ENCODE measurements at regions not wholly inside any gene's neighbourhood (a gene's known extent, or its start where the extent isn't known, plus 50 kb on each side); places are given as distances from the start of the nearest gene placed in this dataset.
"Not testable (repeated sequence)": the region's sequence is repeated elsewhere in the genome, so short reads cannot be mapped to it uniquely, and the experiment has no call there.

GRCh38 chr1:96164053-96164452, 557.5 kb upstream of the PTBP2 start:
- DNase-seq (ENCODE audit: low read depth) = no peak

DNA sequence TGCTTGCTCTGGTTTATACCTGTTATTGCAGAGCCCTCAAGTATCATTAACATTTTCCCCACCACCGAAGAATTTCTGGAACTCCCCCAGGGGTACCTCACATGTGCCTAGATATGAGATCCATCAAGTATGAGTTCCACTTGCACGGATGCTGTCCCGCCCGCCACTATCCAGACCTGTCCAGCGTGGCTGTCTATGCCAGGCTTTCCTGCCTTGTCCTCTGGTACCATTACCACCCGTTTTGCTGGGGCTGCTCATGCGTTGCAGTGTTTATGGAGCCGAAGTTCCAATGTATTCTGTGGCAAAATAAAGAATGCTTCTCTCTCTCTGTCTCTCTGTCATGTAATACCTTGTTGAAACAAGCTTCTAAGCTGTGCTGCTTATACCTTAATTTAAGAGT, 543.5 kb upstream of the PTBP2 start:
- H3K4me3 ChIP-seq (ENCODE audit: low read depth, low read length) = no peak overlapping the region
- no peak for DNase-seq (ENCODE audit: low read depth)

More at GRCh38 chr1:96164053-96164452, 557.5 kb upstream of the PTBP2 start:
- no peak overlapping the region for H3K4me3 ChIP-seq (ENCODE audit: low read depth, low read length)

DNA sequence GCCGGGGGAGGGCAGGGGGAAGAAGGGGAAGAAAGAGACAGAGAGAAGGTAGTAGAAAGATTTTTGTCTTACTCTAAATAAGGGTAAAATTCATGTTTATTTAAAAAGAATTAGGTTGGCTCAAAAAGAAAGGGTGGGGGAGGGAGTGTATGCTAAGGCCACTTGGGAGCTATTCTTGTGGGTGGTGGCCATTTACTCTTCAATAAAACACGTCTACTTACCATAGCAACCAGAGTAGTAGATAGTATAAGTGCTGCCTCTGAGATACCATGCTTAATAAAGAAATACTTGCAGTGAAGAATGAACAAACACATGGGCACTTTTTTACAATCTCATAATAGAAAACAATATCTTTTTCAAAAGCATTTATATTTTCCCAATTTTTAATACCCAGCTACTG, 538.1 kb upstream of the PTBP2 start:
- no peak for DNase-seq (ENCODE audit: low read depth)
- no peak overlapping the region for H3K4me3 ChIP-seq (ENCODE audit: low read depth, low read length)

DNA sequence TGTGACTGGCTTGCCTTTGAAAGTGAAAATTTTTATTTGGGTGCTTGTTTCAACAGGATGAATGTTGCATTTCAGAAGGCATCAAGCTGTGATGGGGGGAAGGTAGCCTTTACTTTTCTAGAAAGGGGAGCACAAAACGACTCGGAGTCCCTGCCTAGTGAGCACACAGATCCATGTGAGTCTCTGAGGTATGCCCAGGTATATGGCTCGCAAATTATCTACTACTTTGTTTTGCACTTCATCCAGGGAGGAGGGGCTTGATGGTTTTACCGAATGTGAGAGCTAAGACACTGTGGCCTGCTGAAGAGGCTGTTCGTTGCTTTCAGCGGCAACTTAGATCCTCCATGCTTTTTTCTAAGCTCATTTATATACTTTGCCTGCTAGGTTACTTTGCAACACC, 537.7 kb upstream of the PTBP2 start:
- no peak for DNase-seq (ENCODE audit: low read depth)
- no peak overlapping the region for H3K4me3 ChIP-seq (ENCODE audit: low read depth, low read length)

DNA sequence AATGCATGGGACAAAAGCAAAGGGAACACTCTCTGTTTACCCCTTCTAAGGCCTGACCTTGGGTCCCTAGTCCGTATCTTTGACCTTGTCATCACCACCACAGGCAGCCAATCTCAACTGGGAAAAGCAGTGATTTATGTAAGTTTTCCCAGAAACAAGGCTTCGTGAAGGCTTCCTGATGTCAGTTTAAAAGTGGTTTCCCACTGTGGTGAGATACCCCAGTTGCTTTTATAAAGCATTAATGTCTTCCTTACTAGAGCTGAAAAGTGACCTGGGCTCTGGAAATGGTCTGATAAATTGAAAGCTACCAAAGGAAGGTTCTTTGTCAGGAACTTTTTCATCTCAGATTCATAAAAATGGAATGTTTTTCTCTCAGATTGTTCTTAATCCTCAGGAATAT, 536.4 kb upstream of the PTBP2 start:
- DNase-seq (ENCODE audit: low read depth) = no peak
- no peak overlapping the region for H3K4me3 ChIP-seq (ENCODE audit: low read depth, low read length)

- no peak for DNase-seq (ENCODE audit: low read depth)
- no peak overlapping the region for H3K4me3 ChIP-seq (ENCODE audit: low read depth, low read length)
Observed at GRCh38 chr1:96187020-96187419, 534.6 kb upstream of the PTBP2 start.

- no peak for DNase-seq (ENCODE audit: low read depth)
Observed at GRCh38 chr1:96191165-96191564, 530.4 kb upstream of the PTBP2 start.

DNA sequence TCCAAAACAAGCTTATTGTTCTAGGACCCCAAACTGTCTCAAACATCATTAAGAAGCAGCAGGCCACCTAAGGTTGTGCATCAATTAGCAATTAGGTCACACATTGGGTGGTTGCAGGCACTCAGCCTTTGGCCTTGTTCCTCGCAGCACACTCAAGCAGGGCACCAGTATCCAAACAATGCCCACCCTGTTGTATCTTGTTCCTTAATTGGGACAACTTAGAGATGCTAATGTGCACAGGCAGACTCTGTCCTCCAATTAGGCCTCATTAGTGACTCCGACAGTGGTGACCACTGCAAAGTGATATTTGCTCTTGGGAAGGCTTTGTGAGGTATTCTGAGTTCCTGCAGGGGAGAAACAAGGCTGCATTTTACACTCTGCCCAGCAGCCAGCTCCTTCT, 515.1 kb upstream of the PTBP2 start:
- no peak for DNase-seq (ENCODE audit: low read depth)
- H3K4me3 ChIP-seq (ENCODE audit: low read depth, low read length) = no peak overlapping the region

More at GRCh38 chr1:96191165-96191564, 530.4 kb upstream of the PTBP2 start:
- no peak overlapping the region for H3K4me3 ChIP-seq (ENCODE audit: low read depth, low read length)

DNA sequence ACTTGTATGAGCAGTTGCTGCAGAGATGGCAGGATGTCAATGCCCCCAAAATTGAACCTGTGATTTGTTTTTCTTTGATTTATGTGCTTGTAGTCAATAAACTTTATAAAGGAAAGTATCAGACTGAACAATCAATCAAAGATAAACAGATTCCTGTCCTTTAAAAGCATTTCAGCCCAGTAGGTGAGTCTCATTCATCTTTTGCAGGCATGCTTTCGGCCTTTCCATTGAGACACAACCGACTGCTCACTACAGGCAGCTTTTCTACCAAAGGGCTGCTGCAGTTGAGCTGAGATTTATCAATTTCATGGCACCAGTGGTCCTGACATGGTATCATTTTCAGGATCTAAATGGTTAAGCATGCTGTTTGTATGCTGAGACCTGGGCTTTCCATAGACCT, 513.6 kb upstream of the PTBP2 start:
- no peak overlapping the region for H3K4me3 ChIP-seq (ENCODE audit: low read depth, low read length)
- no peak for DNase-seq (ENCODE audit: low read depth)

DNA sequence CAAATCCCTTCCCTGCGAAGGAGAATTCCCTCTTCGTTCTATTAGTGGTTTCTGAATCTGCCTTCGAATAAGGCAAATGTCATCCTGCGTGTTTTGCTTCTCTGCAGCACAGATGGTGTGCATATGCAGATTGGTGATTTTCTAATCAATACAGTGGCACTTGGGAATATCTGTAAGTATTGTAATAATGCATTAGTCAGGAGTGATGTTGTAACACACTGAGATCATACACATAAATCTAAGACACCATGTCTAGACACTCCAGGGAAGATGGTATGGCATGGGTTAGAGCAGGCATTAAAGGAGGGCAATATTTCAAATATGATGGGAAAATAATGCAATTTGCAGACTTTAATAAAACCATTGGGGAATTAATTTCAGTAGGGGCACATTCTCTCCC, 513.2 kb upstream of the PTBP2 start:
- H3K4me3 ChIP-seq (ENCODE audit: low read depth, low read length) = no peak overlapping the region
- no peak for DNase-seq (ENCODE audit: low read depth)

DNA sequence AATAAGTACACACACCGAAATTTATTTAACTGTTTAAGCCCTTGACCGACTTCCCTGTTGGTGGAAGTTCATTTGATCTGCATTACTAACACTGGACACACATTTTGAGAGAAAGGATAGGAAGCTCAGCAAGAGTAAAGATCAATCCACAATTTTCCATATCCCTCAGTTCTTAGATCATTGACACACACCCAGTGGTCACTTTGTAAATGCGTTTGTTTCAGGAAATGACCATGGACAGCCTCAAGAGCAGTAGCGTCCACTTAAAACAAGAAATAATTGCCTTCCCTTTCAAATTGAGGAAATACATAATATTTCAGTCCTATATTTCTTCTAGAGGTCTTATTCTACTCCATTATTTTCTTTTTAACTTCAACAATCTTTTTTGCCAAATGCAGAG, 511.5 kb upstream of the PTBP2 start:
- no peak overlapping the region for H3K4me3 ChIP-seq (ENCODE audit: low read depth, low read length)
- DNase-seq (ENCODE audit: low read depth) = no peak

DNA sequence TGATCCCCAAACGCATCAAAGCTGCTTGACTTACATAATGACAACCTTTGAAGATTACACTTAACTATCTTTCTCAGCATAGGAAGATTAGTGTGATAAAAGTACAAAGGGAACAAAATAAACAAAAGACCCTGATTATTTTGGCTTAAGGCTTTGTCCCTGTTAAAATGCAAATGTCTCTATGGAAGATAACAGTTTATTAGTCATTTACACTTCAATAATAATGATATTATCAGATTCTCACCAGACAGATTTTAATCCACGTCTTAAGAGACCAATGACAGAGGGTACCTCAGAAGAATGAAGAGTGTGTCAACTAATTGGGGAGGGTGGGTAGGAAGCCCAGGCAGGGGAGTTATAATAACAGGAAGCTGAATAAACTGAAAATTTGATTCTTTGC, 510.4 kb upstream of the PTBP2 start:
- no peak for DNase-seq (ENCODE audit: low read depth)
- no peak overlapping the region for H3K4me3 ChIP-seq (ENCODE audit: low read depth, low read length)

GRCh38 chr1:96214982-96215381, 506.6 kb upstream of the PTBP2 start:
- no peak overlapping the region for H3K4me3 ChIP-seq (ENCODE audit: low read depth, low read length)
- DNase-seq (ENCODE audit: low read depth) = no peak

- DNase-seq (ENCODE audit: low read depth) = no peak
- H3K4me3 ChIP-seq (ENCODE audit: low read depth, low read length) = no peak overlapping the region
Observed at GRCh38 chr1:96220651-96221050, 500.9 kb upstream of the PTBP2 start.

- H3K4me3 ChIP-seq (ENCODE audit: low read depth, low read length) = no peak overlapping the region
- no peak for DNase-seq (ENCODE audit: low read depth)
Observed at GRCh38 chr1:96222701-96223100, 498.9 kb upstream of the PTBP2 start.

DNA sequence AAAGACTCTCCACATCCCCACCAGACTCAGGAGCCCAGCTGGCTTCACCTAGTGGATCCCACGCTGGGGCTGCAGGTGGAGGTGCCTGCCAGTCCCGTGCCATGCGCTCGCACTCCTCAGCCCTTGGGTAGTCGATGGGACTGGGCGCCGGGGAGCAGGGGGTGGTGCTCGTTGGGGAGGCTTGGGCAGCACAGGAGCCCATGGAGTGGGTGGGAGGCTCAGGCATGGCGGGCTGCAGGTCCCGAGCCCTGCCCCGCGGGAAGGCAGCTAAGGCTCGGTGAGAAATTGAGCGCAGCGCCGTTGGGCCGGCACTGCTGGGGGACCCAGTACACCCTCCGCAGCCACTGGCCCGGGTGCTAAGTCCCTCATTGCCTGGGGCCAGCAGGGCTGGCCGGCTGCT, 497.4 kb upstream of the PTBP2 start:
- not testable (repeated sequence) for H3K4me3 ChIP-seq (ENCODE audit: low read depth, low read length); DNase-seq (ENCODE audit: low read depth)

- DNase-seq (ENCODE audit: low read depth) = no peak
- no peak overlapping the region for H3K4me3 ChIP-seq (ENCODE audit: low read depth, low read length)
Observed at GRCh38 chr1:96233422-96233821, 488.2 kb upstream of the PTBP2 start.

- peak; percentile 34 for DNase-seq (ENCODE audit: low read depth)
- H3K4me3 ChIP-seq (ENCODE audit: low read depth, low read length) = no peak overlapping the region
Observed at GRCh38 chr1:96234299-96234698, 487.3 kb upstream of the PTBP2 start.

- no peak overlapping the region for H3K4me3 ChIP-seq (ENCODE audit: low read depth, low read length)
- DNase-seq (ENCODE audit: low read depth) = no peak
Observed at GRCh38 chr1:96236156-96236739, 485.3 kb upstream of the PTBP2 start.

GRCh38 chr1:96238426-96238825, 483.2 kb upstream of the PTBP2 start:
- H3K4me3 ChIP-seq (ENCODE audit: low read depth, low read length) = no peak overlapping the region
- DNase-seq (ENCODE audit: low read depth) = no peak

DNA sequence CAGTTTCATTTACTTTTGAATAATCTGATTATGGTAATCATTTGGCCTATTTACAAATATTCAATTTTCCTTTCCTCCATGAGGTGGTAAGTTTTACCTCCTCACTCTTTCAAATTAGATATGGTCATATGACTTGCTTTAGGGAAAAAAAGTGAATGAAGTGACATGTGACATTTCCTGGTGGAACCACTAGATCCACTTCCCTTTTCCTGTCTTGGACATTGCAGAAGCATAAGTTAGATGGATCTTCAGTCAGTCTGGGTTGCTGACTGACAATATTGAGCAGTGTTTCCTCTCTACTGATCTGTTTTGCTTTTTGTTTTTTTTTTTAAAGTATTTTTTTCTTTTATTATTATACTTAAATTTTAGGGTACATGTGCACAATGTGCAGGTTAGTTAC, 481.1 kb upstream of the PTBP2 start:
- H3K4me3 ChIP-seq (ENCODE audit: low read depth, low read length) = no peak overlapping the region
- DNase-seq (ENCODE audit: low read depth) = no peak
